HFF-Myc (cell line): ENCODE measurements at regions not wholly inside any gene's neighbourhood (a gene's known extent, or its start where the extent isn't known, plus 50 kb on each side); places are given as distances from the start of the nearest gene placed in this dataset.

ENCODE experiments used
- DNase-seq: peaks from one replicate; pipeline ENCODE4 v3.0.0-alpha.2; 2011; ENCODE audit warnings: low read depth; ENCODE audit errors: extremely low read depth
- H3K4me3 ChIP-seq: replicated peaks from 2 replicates; pipeline ENCODE4 v1.5.1; 2011; ENCODE audit warnings: low read depth, mild to moderate bottlenecking, control low read depth, low read length
- CTCF ChIP-seq: IDR thresholded peaks from 2 replicates; pipeline ENCODE4 v1.5.1; 2012; ENCODE audit warnings: mild to moderate bottlenecking, low read depth, low read length, control low read depth; ENCODE audit errors: missing control alignments

- no peak for TF ChIP-seq CTCF
- H3K4me3 ChIP-seq: no peak overlapping the region
- DNase-seq: no peak
These were observed 89.1 kb upstream of the WDR26 start for GRCh38 chr1:224523676-224524075.

GRCh38 chr1:224524679-224525078 lies 90.1 kb upstream of the WDR26 start:
- no peak overlapping the region for H3K4me3 ChIP-seq
- TF ChIP-seq CTCF: no peak
- DNase-seq: no peak

GRCh38 chr1:224525411-224526040 lies 90.6 kb upstream of the CNIH3 start:
- H3K4me3 ChIP-seq: no peak overlapping the region
- no peak for TF ChIP-seq CTCF
- no peak for DNase-seq

DNA sequence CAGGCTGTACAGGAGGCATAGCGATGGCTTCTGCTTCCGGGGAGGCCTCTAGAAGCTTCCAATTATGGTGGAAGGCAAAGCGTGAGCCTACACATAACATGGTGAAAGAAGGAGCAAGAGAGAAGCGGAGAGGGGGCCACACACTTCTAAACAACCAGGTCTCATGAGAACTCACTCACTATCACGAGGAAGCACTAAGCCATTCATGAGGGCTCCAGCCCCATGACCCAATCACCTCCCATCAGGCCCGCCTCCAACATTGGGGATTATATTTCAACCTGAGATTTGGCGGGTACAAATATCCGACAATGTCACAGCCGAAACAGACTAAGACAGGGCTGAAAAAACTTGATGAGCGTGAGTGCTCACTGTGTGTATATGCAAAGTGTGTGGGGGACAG lies 89.3 kb upstream of the CNIH3 start:
- no peak for DNase-seq
- TF ChIP-seq CTCF: no peak
- H3K4me3 ChIP-seq: no peak overlapping the region

- TF ChIP-seq CTCF: no peak
- peak; percentile 84 for DNase-seq
- H3K4me3 ChIP-seq: no peak overlapping the region
These were observed 87.2 kb upstream of the CNIH3 start for GRCh38 chr1:224528900-224529299.

GRCh38 chr1:224529844-224530243 lies 86.3 kb upstream of the CNIH3 start:
- no peak for TF ChIP-seq CTCF
- H3K4me3 ChIP-seq: no peak overlapping the region
- no peak for DNase-seq

DNA sequence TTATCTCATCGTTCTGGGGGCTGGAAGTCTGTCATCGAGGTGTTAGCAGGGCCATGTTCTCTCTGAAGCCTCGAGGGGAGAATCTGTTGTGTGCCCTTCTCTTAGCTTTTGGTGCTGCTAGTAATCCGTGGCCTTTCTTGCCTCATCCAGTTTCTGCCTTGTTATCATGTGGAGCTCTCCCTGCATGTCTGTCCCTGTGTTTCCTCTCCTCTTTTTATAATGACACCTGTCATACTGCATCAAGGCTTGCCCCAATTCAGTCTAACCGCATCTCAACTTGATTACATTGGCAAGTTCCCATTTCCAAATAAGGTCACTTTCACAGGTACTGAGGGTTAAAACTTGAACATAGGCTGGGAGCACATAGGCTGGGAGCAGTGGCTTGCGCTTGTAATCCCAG lies 82.6 kb upstream of the CNIH3 start:
- no peak overlapping the region for H3K4me3 ChIP-seq
- no peak for DNase-seq
- no peak for TF ChIP-seq CTCF
